HCT116 (cell line): ENCODE measurements at regions not wholly inside any gene's neighbourhood (a gene's known extent, or its start where the extent isn't known, plus 50 kb on each side); places are given as distances from the start of the nearest gene placed in this dataset.

Source experiments
- ATAC-seq: fragments of 200-7000 bp; cut with Tn5 transposase; 2 replicates; pipeline ENCODE4 v1.9.1; 2020; ENCODE audit warnings: mild to moderate bottlenecking, moderate library complexity
- BruUV-seq: library from RNA; stranded (reverse); fragments of 400-500 nt; replicated peaks from 2 replicates; lab custom pipeline; 2021; lab: Mats Ljungman, UMichigan
- CTCF ChIA-PET: fragments of 300-600 bp; sonication (Branson Sonifier 250); formaldehyde crosslinking; loops from one replicate; lab custom pipeline; 2021; ENCODE audit warnings: antibody characterized with exemption; lab: Charles Lee
- POLR2A ChIA-PET: fragments of 300-600, 350-600 bp; sonication (Branson Sonifier 250); formaldehyde crosslinking; loops from one replicate; lab custom pipeline; 2021; ENCODE audit warnings: antibody characterized with exemption; lab: Charles Lee
- RAD21 ChIA-PET, 2 experiments: fragments of 300-600 bp; sonication (Branson Sonifier 250); formaldehyde crosslinking; loops; one replicate each; lab custom pipeline; 2023; ENCODE audit warnings: low total read pairs in 2 of 2; ENCODE audit not compliant: uncharacterized antibody in 2 of 2, unreplicated experiment in 2 of 2, low non-redundant PET in 1 of 2; lab: Charles Lee
- DNase-seq: peaks from one replicate; pipeline ENCODE4 v3.0.0-alpha.2; 2010; ENCODE audit warnings: low read depth, low spot score
- H2AFZ ChIP-seq: fragments of 200-600 bp; shearing (Covaris generic), sonication (generic); 2 replicates; pipeline ENCODE4 v1.6.1; 2017; ENCODE audit warnings: low read depth, mixed run types, mixed read lengths, antibody characterized with exemption, low read length; ENCODE audit not compliant: poor library complexity, severe bottlenecking
- H3K27ac ChIP-seq: 2 replicates; pipeline ENCODE4 v1.5.1; 2012; ENCODE audit warnings: low read depth, low read length
- H3K27me3 ChIP-seq: fragments of 200-600 bp; sonication (generic); 2 replicates; pipeline ENCODE4 v1.6.1; 2016; ENCODE audit warnings: mixed run types, low read length, mixed read lengths; ENCODE audit not compliant: insufficient read depth
- H3K36me3 ChIP-seq, 2 experiments: fragments of 200-500 bp in 1 of 2; fragments of 200-600 bp in 1 of 2; sonication (Bioruptor generic) in 1 of 2; sonication (generic) in 1 of 2; 2 replicates each; pipeline versions ENCODE4 v1.5.1 to v1.6.1; 2014 to 2016; ENCODE audit warnings: low read length in 2 of 2, inconsistent platforms in 1 of 2, mixed read lengths in 1 of 2, mixed run types in 1 of 2; ENCODE audit not compliant: insufficient read depth in 2 of 2, control insufficient read depth in 1 of 2
- H3K4me1 ChIP-seq, 2 experiments: fragments of 200-600 bp in 1 of 2; sonication (generic) in 1 of 2; 2 replicates each; pipeline versions ENCODE4 v1.5.1 to v1.6.1; 2012 to 2017; ENCODE audit warnings: low read length in 2 of 2, inconsistent platforms in 1 of 2, mild to moderate bottlenecking in 1 of 2, mixed read lengths in 1 of 2, mixed run types in 1 of 2, moderate library complexity in 1 of 2; ENCODE audit not compliant: insufficient read depth in 2 of 2, control insufficient read depth in 1 of 2
- H3K4me2 ChIP-seq: fragments of 200-600 bp; sonication (generic); 2 replicates; pipeline ENCODE4 v1.6.1; 2017; ENCODE audit warnings: mixed run types, low read length, mixed read lengths
- H3K4me3 ChIP-seq, 2 experiments: fragments of 200-600 bp in 1 of 2; sonication (generic) in 1 of 2; replicated peaks in 1 of 2; 2 replicates each; pipeline ENCODE4 v1.5.1; 2011 to 2016; ENCODE audit warnings: low read length in 2 of 2, control low read depth in 1 of 2, low read depth in 1 of 2, mild to moderate bottlenecking in 1 of 2, mixed read lengths in 1 of 2, mixed run types in 1 of 2
- H3K79me2 ChIP-seq: fragments of 200-600 bp; sonication (generic); 2 replicates; pipeline ENCODE4 v1.6.1; 2017; ENCODE audit warnings: mild to moderate bottlenecking, mixed run types, low read length, moderate library complexity, mixed read lengths; ENCODE audit not compliant: insufficient read depth
- H3K9ac ChIP-seq: fragments of 200-600 bp; sonication (generic); 2 replicates; pipeline ENCODE4 v1.6.1; 2016; ENCODE audit warnings: low read length, mixed read lengths
- H3K9me2 ChIP-seq: fragments of 200-600 bp; sonication (generic), shearing (Covaris generic); 2 replicates; pipeline ENCODE4 v1.6.1; 2017; ENCODE audit warnings: mixed run types, mild to moderate bottlenecking, moderate library complexity; ENCODE audit not compliant: insufficient read depth
- H3K9me3 ChIP-seq, 2 experiments: fragments of 200-500 bp in 1 of 2; fragments of 200-600 bp in 1 of 2; sonication (Bioruptor generic) in 1 of 2; sonication (generic) in 1 of 2; 2 replicates each; pipeline ENCODE4 v1.6.1; 2014 to 2017; ENCODE audit warnings: low read length in 2 of 2, mixed read lengths in 2 of 2, inconsistent platforms in 1 of 2, low read depth in 1 of 2, mild to moderate bottlenecking in 1 of 2, mixed run types in 1 of 2, moderate library complexity in 1 of 2; ENCODE audit not compliant: control insufficient read depth in 1 of 2, insufficient read depth in 1 of 2
- H4K20me1 ChIP-seq: fragments of 200-600 bp; sonication (generic), shearing (Covaris generic); 2 replicates; pipeline ENCODE4 v1.6.1; 2017; ENCODE audit warnings: mixed run types, mild to moderate bottlenecking, moderate library complexity; ENCODE audit not compliant: insufficient read depth
- CBX3 ChIP-seq: IDR thresholded peaks from 2 replicates; pipeline ENCODE4 v1.6.1; 2012; ENCODE audit warnings: low read depth
- CEBPB ChIP-seq: IDR thresholded peaks from 2 replicates; pipeline ENCODE4 v1.6.1; 2012; ENCODE audit warnings: low read depth
- EGR1 ChIP-seq: IDR thresholded peaks from 2 replicates; pipeline ENCODE4 v1.6.1; 2012; ENCODE audit warnings: low read depth
- ELF1 ChIP-seq: IDR thresholded peaks from 2 replicates; pipeline ENCODE4 v1.6.1; 2012; ENCODE audit warnings: low read depth, borderline replicate concordance
- EZH2 ChIP-seq: fragments of 200-600 bp; sonication (generic); IDR thresholded peaks from 2 replicates; pipeline ENCODE4 v1.6.1; 2017; ENCODE audit warnings: antibody characterized with exemption, mixed run types
- EZH2phosphoT487 ChIP-seq: fragments of 200-600 bp; IDR thresholded peaks from 2 replicates; pipeline ENCODE4 v1.6.1; 2018; ENCODE audit warnings: antibody characterized with exemption, borderline replicate concordance
- JUND ChIP-seq: IDR thresholded peaks from 2 replicates; pipeline ENCODE4 v1.6.1; 2012
- MAX ChIP-seq: IDR thresholded peaks from 2 replicates; pipeline ENCODE4 v1.6.1; 2012
- REST ChIP-seq: IDR thresholded peaks from 2 replicates; pipeline ENCODE4 v1.6.1; 2012; ENCODE audit warnings: low read depth
- SIN3A ChIP-seq: IDR thresholded peaks from 2 replicates; pipeline ENCODE4 v1.6.1; 2012; ENCODE audit warnings: low read depth
- SP1 ChIP-seq: IDR thresholded peaks from 2 replicates; pipeline ENCODE4 v1.6.1; 2012; ENCODE audit warnings: low read depth
- TCF7L2 ChIP-seq: IDR thresholded peaks from 2 replicates; pipeline ENCODE4 v1.7.0; 2011; ENCODE audit warnings: borderline replicate concordance, inconsistent platforms; ENCODE audit not compliant: insufficient read depth, insufficient read length; ENCODE audit errors: extremely low read depth
- YY1 ChIP-seq: IDR thresholded peaks from 2 replicates; pipeline ENCODE4 v1.6.1; 2011; ENCODE audit warnings: low read length, low read depth, moderate library complexity, mild to moderate bottlenecking; ENCODE audit not compliant: insufficient replicate concordance; ENCODE audit errors: extremely low read depth
- ZBTB33 ChIP-seq: IDR thresholded peaks from 2 replicates; pipeline ENCODE4 v1.6.1; 2011; ENCODE audit warnings: mild to moderate bottlenecking, low read length, moderate library complexity; ENCODE audit not compliant: insufficient replicate concordance; ENCODE audit errors: extremely low read depth
- intact Hi-C: fragments of 100-400 bp; cut with micrococcal nuclease; formaldehyde crosslinking; loops from 2 replicates; pipeline ENCODE4 v1.10.0; 2022

GRCh38 chr16:54822492-54822891 is 108.2 kb upstream of the IRX5 start:
- Histone ChIP-seq H3K4me1 (no peaks in the 10 kb centered on the region), H2AFZ (no peak overlapping the region), H3K27me3 (no peaks in the 10 kb centered on the region), H3K79me2 (no peaks in the 10 kb centered on the region), H3K9me2 (no peaks in the 10 kb centered on the region), H4K20me1 (no peaks in the 10 kb centered on the region), H3K9me3 (no peaks in the 10 kb centered on the region), H3K27ac (no peak overlapping the region), H3K4me3 (no peak overlapping the region), H3K36me3 (no peaks in the 10 kb centered on the region), H3K9ac (no peak overlapping the region), H3K4me2 (no peak overlapping the region)
- RAD21 ChIA-PET = no interaction called here
- CTCF ChIA-PET = no interaction called here
- no peak for ATAC-seq
- no peak for DNase-seq
- TF ChIP-seq TCF7L2 (no peak), YY1 (no peak), EGR1 (no peak), CEBPB (no peak), MAX (no peak), CBX3 (no peak), SIN3A (no peak), SP1 (no peak), REST (no peak), EZH2phosphoT487 (no peak), JUND (no peak), ELF1 (no peak), EZH2 (no peak), ZBTB33 (no peak)
- POLR2A ChIA-PET = no interaction called here
- intact Hi-C loops = loop anchor here (10.0 kb wide), 1 partner anchor 432 kb away; no protein-coding TSS in a partner anchor
- no TSS peak for BruUV-seq
